HFF-Myc (cell line): ENCODE measurements at regions not wholly inside any gene's neighbourhood (a gene's known extent, or its start where the extent isn't known, plus 50 kb on each side); places are given as distances from the start of the nearest gene placed in this dataset.

Experiments used
- DNase-seq: peaks from one replicate; pipeline ENCODE4 v3.0.0-alpha.2; 2011; ENCODE audit warnings: low read depth; ENCODE audit errors: extremely low read depth
- H3K4me3 ChIP-seq: replicated peaks from 2 replicates; pipeline ENCODE4 v1.5.1; 2011; ENCODE audit warnings: low read depth, mild to moderate bottlenecking, control low read depth, low read length
- TF ChIP-seq, protein P1 (sequence below): IDR thresholded peaks from 2 replicates; pipeline ENCODE4 v1.5.1; 2012; ENCODE audit warnings: mild to moderate bottlenecking, low read depth, low read length, control low read depth; ENCODE audit errors: missing control alignments

DNA sequence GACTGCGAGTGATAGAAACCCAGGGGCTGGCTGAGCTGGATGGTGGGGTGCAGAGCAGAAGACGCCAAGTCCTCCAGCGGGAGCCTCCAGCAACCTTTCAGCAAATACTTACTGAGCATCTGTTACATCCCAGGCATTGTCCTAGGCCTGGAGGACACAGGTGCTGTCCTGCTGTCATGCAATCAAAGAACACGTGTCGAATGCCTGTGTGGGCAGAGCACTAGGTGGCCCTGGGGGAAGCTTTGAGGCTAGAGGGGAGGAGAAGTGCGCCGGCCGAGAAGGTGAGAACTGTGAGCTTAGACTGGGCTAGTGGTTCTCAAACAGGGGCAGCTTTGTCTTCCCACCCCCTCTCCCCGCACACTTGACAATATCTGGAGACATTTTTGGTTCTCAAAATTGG lies 233.6 kb downstream of the BMP7 start:
- TF ChIP-seq, protein P1, sequence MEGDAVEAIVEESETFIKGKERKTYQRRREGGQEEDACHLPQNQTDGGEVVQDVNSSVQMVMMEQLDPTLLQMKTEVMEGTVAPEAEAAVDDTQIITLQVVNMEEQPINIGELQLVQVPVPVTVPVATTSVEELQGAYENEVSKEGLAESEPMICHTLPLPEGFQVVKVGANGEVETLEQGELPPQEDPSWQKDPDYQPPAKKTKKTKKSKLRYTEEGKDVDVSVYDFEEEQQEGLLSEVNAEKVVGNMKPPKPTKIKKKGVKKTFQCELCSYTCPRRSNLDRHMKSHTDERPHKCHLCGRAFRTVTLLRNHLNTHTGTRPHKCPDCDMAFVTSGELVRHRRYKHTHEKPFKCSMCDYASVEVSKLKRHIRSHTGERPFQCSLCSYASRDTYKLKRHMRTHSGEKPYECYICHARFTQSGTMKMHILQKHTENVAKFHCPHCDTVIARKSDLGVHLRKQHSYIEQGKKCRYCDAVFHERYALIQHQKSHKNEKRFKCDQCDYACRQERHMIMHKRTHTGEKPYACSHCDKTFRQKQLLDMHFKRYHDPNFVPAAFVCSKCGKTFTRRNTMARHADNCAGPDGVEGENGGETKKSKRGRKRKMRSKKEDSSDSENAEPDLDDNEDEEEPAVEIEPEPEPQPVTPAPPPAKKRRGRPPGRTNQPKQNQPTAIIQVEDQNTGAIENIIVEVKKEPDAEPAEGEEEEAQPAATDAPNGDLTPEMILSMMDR, result no peak

DNA sequence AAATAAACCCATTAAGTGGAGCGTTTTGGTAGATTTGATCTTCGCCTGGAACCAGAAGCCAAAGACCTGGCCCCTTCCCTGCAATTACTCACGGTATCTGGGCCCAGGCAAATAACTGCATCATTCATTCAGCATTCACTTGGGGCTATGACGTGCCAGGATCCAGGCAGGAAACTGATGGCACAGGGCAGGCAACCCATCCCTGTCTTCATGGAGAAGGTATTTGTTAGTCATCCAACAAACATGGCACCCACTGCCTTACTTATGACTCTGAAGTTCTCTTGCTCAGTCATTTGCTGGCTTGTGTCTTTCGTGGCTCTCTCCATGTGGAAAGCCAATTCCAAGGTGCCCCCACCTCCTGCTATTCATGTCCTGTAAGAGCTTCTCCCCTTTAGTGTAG lies 232.4 kb downstream of the BMP7 start:
- TF ChIP-seq, protein P1, result no peak
- H3K4me3 ChIP-seq, result no peak overlapping the region
- no peak for DNase-seq

More for the DNA sequence above, 233.6 kb downstream of the BMP7 start:
- H3K4me3 ChIP-seq, result no peak overlapping the region
- no peak for DNase-seq

DNA sequence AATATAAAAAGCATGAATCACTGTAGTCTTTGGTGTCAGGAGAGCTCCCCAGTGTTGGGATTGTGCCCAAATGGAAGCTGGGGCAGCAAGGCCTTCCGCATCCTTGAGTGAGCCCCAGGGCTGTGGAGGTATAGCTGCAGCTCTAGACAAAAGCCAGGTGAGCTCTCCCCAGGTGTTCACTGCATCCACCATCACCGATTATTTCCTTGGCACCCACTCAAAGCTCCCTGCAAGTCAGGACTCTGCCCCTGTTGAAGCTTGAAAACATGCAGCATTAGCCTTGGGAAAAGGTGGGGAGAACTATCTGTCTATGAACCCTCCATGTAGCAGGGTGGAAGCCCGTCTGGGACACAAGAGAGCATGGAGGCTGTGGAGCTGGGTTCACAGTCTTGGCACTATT lies 228.8 kb downstream of the BMP7 start:
- TF ChIP-seq, protein P1, result no peak

DNA sequence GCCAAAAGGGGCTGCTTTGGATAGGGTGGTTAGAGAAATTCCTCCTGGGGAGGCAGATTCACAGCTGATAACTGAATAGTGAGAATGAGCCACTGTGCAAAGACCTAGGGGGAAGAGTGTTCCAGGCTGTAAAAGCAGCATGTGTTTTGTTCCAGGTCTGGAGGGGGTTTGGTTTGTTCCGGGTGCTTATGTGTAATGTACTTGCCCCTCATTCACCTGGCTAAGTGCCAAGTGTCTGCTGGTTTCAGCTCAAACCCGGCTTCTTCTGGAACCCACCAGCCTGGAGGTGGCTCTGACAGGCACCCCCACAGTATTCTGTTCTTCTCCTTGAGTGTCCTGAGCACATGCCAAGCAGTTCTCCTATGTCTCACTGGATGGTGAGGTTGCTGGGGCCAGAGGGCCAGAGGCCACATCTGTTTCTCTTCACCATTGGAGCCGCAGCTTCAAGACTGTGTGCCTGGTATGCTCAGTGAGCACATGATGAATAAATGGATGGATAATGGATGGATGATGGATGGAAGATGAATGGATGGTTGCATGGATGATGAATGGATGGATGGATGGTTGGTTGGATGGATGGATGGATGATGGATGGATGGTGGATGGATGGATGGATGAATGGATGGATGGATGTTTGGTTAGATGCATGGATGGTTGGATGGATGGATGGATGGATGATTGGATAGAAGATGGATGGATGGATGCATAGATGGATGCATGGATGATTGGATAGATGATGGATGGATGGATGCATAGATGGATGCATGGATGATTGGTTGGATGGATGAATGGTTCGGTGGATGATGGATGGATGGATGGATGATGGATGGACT lies 227.6 kb downstream of the BMP7 start:
- TF ChIP-seq, protein P1, result no peak

More for the DNA sequence above, 228.8 kb downstream of the BMP7 start:
- no peak overlapping the region for H3K4me3 ChIP-seq
- DNase-seq, result no peak

DNA sequence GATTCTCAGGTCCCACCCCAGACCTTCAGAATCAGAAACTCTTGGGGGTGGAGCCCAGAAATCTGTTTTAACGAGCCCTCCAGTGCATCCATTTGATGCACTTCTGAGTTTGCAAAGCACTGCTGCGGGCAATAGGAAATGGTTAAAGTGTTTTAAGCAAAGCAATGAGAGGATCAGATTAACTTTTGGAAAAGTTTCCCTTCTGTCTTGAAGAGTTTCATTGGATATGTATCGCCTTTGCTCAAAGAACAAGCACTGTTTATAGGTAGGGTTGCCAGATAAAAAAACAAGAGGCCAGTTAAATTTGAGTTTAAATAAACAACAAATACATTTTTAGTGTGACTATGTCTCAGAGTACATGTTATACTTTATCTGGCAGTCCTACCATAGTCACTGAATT lies 226.0 kb downstream of the BMP7 start:
- TF ChIP-seq, protein P1, result no peak
- no peak overlapping the region for H3K4me3 ChIP-seq
- DNase-seq, result no peak

More for the DNA sequence above, 227.6 kb downstream of the BMP7 start:
- H3K4me3 ChIP-seq, result no peak overlapping the region
- no peak for DNase-seq

DNA sequence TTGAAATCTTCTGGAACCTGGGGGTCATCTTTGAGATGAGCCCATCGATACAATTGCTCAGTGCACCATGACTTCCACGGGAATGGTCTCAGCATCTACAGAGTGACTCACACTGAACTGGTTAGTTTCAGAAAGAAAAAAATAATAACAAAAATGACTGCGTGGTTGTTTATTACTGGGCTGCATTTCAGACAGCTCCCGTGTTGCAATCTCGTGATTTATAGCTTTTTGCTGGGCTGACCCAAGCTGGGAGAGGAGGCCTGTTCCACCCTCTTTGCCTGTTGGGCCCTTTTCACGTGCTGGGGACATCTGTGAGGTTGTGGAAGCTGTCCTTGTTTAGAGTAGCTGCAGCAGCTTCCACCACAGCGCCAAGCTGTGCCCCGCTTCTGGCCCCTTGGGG lies 225.5 kb downstream of the BMP7 start:
- TF ChIP-seq, protein P1, result no peak
- DNase-seq, result no peak
- H3K4me3 ChIP-seq, result no peak overlapping the region

DNA sequence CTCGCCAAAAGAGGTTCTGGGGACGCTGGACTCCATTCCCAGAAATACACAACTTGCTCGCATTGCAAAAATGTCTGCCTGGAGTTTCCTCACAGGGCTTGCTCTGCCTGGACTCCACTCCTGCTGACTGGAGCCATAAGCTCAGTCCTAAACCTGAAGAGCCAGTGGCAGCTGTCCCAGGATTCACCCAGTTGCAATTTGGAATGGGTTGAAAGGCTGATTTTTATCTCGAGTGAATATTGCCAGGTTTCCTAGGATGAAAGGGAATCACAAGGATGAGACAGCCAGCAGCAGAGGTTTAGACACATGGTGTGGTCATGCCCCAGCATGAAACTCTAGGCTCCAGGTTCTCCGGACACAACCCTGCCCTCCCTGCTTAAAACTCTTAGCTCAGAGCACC lies 223.3 kb downstream of the BMP7 start:
- DNase-seq, result no peak
- TF ChIP-seq, protein P1, result no peak
- H3K4me3 ChIP-seq, result no peak overlapping the region
